HG03064 (cell line): ENCODE measurements at regions not wholly inside any gene's neighbourhood (a gene's known extent, or its start where the extent isn't known, plus 50 kb on each side); places are given as distances from the start of the nearest gene placed in this dataset.

Source experiments
- ATAC-seq: cut with Tn5 transposase; IDR thresholded peaks from one replicate; pipeline ENCODE4 v1.9.1; 2021; ENCODE audit warnings: low read depth; ENCODE audit not compliant: unreplicated experiment

- no peak for ATAC-seq
These were observed 145.1 kb downstream of the SIPA1L2 start for GRCh38 chr1:232484856-232485255.

DNA sequence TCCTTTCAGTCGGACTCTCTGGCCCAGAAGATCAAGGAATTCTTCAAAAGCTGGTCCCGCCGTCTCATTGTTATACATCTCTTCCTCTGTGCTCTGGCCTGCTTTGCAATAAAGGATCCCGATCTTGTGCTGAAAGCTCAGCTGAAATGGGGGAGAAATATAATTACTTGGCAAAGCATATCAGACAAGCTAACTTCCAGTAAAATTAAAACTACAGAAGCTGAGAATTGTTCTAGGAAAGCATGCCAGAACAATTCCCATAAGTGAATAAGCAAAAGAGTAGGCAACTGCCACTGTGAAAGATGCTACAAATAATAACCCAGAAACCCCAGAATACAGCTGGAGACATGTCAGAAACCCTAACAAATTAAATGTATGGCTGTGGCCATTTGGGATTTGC is 146.1 kb downstream of the SIPA1L2 start:
- ATAC-seq, result no peak

GRCh38 chr1:232481091-232481490 is 148.8 kb downstream of the SIPA1L2 start:
- no peak for ATAC-seq

GRCh38 chr1:232477728-232478127 is 152.2 kb downstream of the SIPA1L2 start:
- no peak for ATAC-seq

GRCh38 chr1:232476538-232476950 is 153.4 kb downstream of the SIPA1L2 start:
- ATAC-seq, result no peak

DNA sequence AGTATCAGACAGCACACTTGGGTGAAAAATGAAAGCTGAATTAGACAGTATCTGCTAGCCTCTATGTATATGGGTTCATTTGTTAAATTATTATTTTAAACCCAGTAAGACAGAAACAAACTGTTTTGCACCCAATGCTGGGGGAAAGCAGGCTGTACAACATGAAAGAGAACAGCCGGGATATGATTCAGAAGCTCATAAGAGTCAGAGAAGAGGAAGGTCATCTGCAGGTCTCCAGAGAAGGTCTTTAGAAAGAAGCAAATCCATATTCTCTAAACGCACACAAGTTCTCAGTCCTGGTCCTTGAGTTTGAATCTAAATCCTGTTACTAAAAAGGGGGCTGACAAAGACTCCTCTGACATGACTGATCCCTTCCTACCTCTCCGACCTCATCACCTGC is 155.1 kb downstream of the SIPA1L2 start:
- ATAC-seq, result no peak

GRCh38 chr1:232473900-232474299 is 156.0 kb downstream of the SIPA1L2 start:
- no peak for ATAC-seq

GRCh38 chr1:232473324-232473723 is 156.6 kb downstream of the SIPA1L2 start:
- no peak for ATAC-seq

DNA sequence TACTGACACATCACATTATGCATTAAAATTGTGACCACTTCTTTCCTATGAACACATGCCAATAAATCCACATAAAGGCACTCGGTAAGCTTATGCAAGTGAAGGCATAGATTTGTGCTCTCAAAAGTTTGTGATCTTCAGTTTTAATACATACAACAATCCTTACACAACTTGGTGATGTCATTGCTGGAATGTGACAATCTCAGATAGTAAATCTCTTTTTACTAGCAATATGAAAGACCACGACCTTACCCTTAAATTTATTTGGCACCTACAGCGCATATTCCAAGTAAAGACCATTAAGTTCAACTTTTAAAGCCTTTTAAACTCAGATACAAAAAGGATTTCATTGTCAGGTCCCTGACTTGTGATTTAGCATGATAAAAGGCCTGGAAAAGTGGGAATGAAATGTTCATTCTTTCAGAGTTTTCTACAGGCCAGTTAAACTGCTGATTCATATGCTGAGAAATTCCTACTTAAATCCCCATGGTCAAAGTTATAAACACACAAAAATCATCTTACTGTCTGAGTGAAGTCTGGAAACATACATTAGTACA is 157.4 kb downstream of the SIPA1L2 start:
- ATAC-seq, result no peak

GRCh38 chr1:232471250-232471649 is 158.7 kb downstream of the SIPA1L2 start:
- no peak for ATAC-seq

DNA sequence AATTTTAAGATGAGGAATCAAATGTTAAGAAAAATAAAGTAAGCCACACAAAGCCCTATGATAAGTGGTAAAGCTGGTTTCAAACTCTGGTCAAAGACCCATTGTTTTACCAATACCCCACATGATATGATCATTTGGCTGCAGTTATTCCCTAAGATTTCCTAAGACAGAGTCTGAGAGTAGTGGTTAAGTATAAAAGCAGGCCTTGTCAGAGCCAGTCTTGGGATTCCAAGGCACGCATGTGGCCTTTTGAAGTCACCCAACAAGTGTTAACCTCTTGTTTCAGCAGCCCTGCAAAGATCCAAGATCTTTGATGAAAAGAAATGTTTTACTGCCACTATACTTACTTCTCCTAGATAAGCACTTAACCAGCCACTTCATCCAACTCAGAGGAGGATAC is 159.2 kb downstream of the SIPA1L2 start:
- no peak for ATAC-seq

DNA sequence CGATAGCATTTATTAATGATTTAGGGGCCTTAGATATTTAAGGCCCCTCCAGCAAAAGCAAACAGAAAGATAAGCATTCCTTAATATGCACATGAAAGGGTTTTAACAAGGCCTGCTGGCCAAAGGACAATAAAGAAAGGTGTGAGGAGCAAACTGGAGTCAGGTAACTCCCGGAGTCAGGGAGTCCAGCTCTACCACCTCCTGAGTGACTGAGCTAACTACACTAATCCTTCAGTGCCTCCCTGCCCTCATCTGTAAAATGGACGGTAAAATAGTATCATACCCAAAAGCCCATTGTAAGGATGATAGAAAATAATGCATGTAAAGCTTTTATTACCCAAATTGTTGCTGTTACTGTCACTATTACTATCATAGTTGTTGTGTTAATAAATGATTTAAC is 161.7 kb downstream of the SIPA1L2 start:
- ATAC-seq, result no peak

GRCh38 chr1:232467073-232467760 is 162.7 kb downstream of the SIPA1L2 start:
- ATAC-seq, result no peak

DNA sequence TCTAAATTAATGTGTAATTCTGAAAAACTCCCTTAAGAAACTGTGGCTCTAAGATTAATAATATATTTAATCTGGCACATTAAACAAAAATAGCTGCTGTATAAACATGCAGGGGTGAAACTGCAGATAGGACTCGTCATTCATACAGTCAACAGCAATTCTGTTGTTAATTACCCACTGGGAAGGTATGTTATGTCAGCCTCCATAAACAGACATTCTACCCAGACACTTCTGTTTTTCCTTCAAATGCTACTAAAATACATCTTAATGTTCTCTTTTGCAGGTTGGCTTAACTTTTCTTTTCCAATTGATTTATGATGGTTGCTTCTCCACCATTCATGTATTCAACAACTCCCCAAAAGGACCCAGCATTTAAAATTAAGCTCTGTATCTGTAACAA is 165.6 kb downstream of the SIPA1L2 start:
- ATAC-seq, result no peak

DNA sequence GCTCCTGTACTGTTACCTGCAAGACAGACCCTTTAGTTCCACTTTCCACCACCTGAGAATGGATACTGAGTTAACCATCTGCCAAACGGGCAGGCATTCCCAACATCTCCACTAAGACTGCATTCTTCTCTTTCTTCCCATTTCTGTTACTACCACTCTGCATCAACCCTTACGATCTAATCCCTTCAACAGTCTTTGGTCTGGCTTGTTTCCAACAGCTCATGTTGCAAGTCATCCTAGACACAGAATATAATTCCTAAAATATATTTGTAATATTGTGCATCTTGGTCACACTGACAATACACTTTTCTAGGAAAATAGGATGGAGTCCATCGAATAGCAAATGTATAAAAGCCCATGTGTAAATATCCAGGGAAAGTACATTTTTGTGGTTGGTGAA is 166.7 kb downstream of the SIPA1L2 start:
- ATAC-seq, result no peak

- ATAC-seq, result no peak
These were observed 167.7 kb downstream of the SIPA1L2 start for GRCh38 chr1:232462213-232462612.

DNA sequence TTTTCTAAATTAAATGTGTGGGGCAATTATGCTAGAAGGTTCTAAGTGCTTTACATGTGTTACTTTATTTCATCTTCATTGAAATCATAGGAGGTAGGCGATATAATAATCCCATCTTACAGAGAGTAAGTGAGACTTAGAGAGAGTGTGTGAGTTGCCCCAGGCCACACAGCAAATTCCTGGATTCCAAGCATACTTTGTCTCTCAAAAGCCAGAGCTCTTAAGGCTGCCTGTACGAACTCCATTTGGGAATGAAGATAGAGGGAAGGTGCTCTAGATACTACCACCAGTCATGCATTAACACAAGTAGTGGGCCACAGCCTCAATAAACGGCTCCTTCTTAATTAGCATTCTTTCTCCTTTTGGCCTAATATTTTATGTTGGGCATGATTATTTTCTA is 170.1 kb downstream of the SIPA1L2 start:
- no peak for ATAC-seq

DNA sequence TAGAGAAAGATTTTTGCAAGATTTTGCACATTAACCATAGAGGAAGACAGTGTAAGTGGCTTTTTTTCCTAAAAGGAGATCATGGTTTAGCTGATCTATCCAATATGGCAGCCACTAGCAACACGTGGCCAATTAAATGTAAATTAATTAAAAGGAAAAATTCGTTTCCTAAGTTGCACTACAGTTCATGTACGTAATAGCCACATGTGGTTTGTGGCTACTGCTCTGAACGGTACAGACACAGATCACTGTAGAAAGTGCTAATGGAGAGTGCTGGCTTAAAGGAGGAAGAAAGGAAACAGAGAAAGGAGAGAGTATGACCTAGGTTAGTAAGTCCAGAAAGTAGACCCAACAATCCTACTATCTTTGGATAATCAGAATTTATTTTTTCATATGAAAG is 170.8 kb downstream of the SIPA1L2 start:
- no peak for ATAC-seq

- peak; percentile 99 for ATAC-seq
These were observed 172.3 kb downstream of the SIPA1L2 start for GRCh38 chr1:232457595-232457994.

DNA sequence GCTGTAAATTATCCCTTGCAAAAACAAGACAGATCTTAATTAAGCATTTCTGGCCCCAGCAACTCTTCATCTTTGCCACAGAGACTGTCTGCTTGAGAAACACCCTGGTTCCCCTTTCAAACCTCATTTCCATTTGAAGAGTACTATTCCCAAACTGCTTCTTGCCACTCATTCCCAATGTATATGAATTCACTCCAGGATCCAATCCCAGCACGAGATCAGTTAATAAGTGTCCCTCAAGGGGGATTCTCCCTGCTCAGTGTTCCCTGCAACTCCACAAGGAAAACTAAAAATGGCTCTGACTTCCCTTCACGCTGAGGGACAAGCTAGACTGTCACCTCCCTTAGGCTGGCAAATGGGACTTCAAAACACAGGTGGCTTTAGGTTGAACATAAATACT is 173.2 kb downstream of the SIPA1L2 start:
- no peak for ATAC-seq

DNA sequence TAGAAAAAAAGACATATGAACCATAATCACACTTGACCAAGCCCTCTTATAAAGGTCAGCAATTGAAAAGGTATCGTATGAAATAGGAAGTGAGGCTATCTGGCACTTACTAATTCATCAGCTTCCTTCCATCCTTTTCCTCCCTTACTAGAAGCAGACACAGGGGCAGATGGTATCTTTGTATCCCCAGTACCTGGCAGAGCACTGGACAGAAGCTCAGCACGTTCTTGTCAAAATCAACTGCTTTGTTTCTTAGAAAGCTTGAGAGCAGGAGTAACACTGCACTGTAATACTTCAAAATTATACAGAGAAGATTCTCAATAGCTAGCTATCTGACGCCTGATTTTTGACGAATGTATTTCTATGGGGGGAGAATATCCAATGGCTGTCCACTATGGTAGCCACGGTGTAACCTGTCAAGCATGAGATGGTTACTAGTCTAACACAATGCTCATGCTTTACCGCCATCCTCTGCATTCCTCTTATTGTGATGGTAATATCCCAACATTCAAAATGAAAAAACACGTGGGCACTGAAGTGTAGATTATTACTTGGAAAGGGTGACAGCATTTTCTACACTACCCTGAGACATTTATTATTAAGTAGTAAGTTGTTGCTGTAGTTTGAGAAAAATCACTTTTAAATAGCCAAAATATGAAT is 175.6 kb downstream of the SIPA1L2 start:
- ATAC-seq, result no peak
